Central memory CD4-positive, alpha-beta T cell (primary cell): ENCODE measurements at regions not wholly inside any gene's neighbourhood (a gene's known extent, or its start where the extent isn't known, plus 50 kb on each side); places are given as distances from the start of the nearest gene placed in this dataset.

ENCODE experiments used
- DNase-seq: peaks from one replicate; pipeline ENCODE4 v3.0.0; 2022

DNA sequence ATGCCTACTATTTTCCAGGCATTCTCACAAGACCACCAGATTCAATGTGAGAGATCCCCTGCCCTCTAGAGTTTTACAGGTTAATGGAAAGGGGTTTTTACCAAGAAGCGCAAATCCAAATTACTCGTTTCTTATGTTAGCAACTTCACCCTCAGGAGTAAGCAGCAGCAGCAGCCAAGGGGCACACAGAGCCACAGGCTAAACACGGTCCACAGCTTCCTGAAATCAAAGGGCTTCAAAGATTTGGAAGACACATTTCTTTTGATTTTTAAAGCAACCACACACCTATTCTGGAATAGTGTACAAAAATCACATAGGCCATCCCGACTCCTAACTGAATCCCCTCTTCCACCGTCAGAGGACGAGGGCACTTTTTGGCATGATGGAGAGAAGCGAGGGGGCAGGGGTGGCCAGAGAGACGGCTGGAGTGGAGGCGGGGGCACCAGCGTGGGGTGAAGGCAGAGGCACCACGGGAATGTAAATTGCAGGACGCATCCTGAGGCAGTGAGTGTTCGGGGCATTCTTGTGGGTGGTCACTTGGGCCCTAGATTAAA, 107.0 kb downstream of the ARF6 start:
- DNase-seq: no peak

DNA sequence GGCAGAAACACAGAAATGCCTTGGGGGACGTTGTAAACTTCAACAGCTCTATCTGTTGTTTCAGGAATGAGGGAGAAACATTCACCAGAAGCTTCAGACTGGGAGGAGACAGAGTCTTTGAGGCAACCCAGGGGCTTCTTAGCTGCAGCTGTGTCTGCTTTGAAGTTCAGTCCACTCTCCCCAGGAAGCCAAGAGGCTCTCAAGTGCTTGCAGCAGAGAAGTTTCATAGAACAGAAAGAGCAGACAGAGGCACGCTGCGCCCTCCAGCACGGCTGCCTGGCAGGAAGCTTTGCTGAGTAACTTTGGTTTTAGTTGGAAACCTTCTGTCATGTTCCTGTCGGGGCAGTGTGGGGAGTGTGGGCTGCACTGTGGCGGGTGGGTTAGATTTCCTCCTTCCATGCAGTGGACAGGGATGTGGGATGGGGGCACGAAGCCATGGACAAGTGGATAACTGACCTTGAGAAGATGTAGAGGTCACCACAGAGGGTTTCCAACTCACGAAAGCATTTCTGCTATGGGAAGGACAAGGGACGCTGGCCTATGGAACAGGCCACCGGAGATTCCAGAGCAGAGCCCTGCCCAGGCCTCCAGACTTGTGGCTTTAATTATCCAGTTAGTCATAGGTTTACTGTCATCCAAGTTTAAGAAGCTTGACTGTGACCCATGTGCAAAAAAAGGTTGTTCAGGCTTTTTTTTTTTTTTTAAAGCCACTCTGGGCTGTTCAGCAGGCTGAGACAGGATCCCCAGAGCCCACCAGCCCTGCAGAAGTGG, 107.7 kb downstream of the ARF6 start:
- peak; percentile 68 for DNase-seq

DNA sequence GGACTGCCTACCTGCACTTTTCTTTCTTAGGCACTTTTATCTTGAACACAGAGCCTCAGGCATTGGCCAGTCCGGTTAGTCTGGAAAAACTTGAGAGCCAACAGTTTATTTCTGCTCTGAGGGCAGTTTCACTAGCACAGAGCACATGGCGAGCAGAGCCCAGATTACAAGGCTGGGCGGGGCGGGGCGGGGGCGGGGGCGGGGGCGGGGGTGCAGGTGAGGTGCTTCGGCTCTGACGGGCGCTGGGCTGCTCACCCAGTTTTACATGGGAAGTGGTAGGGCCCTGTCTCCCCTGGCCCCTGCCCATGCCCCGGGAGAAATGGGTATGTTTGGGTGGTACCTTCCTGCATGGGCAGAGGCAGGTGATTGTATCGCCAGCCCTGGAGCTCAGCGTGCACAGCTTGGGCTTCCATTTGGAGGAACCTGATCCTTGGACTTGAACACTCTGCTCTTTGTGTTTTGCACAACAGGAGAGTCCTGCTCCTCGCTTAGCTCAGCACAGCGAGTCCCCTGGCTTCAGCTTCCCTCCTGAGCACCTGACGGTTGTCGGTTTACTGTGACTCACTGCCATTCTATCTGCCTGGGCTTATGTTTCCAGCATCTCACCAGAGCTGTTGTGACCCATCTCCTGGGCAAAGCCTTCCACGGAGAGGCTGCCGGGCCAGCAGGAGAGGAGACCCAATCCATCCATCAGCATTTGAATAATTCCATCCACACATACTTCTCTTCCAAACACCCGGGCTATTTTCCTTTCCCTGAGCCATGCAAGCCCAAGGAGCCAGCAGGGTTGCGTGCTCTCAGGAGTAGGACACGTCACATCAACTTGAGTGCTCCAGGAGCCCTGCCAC, 108.5 kb downstream of the ARF6 start:
- no peak for DNase-seq

DNA sequence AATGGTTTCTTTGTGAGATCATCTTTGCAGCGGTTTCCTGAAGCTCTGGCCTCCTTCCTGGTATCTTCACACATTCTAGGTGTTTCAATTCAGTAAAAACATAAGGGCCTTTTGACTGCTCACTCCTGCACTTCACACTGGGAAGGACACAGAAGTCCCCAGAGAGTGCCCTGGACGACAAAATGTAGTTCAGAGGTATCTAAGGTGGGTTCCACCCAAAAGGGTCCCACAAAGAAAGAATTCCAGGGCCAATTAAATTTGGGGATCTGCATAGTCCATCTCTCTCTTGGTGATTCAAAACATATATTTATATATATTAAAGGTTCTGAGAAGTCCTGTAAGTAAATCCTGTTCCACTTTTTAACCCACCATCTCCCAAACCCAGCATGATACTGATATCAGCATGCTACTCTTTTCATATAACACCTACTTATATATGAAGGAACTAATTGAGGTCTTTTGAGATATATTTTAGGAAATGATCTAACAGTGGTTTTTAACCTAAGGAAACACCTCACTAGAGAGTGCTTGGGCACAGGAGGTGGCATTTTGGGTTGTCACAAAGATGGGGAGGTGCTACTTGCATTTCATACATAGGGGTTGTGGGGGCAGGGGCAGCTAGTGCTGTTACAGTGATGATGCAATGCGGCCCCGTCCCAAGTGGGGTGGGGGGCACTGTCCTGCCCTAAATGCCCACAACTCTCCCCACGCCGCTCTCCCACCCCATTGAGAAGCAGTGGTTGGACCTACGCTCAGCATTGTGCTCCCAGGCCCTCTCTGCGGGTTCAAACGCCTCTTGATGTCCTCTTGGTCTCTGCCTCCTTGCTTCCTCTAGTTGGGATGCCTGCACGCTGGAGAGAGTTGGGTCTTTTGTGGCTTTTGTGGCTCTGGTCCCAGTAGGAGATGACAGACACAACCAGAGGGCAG, 109.4 kb downstream of the ARF6 start:
- peak; percentile 85 for DNase-seq

DNA sequence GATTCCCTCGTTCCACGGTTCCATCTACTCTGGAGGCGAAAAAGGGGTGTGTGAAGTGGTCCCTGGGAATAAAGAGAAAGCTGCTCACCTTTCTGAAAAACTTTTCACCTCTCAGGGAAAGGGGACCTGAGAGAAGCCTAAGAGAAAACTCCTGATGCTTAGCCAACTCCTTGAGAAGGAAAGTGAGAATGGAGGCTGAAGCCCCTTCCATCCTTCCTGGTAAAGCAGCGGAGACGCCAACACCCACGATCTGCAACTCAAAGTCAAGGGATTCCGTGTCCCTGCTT, 110.0 kb downstream of the ARF6 start:
- DNase-seq: no peak

DNA sequence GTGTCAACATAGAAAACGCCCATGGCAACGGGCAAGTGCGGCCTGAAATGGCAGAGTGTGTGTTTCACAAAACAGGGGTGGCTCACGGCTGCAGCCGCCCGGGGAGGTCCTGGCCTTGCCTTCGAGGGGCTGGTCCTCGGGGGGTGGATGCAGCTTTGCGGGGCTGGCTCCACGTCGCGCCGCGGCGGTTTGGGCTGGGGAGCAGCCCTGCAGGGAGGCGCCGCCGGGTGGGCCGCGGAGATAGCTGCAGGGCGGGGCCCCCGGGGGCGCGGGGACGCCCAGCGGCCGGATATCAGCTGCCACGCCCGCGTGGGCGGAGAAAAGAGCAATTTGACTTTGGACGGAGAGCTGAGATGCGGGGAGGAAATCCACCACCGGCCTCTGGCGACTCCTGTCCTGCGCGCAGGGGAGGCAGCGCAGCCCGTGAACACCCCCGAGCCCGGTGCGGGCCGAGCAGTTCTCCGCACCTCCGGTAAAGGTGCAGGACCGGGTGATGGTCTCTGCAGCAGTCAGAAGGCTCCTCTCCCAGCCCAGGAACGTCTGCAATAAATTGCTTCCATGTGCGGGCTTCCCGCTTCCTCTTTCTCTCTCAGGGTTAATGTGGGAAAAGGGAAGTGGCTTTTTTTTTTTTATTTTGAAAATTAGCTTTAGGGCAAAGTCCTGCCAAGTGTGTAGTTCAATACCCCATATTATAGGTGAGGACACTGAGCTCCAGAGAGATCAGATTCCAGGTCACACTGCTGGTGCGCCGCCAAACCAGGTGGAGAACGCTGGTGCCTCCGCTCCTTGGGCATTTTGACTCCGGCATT, 110.5 kb downstream of the ARF6 start:
- DNase-seq: peak; percentile 77

DNA sequence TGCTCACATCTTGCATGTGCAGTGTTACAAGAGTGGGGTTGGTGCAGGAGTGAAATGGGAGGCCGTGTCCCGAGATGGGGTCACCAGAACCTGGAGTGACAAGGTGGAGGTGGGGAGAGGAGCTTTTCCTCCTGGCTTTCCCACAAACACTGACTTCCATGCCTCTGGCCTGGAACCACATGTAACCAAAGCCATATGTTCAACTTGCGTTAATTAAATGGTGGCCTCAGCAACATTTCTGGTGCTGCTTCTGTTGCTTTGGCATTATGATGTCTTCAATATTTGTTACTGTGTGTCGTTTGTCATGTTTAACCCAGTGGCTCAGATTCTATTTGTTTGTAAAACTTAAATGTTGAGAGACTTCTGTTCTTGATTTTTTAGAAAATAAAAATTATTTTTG, 110.2 kb downstream of the VCPKMT start:
- DNase-seq: no peak

DNA sequence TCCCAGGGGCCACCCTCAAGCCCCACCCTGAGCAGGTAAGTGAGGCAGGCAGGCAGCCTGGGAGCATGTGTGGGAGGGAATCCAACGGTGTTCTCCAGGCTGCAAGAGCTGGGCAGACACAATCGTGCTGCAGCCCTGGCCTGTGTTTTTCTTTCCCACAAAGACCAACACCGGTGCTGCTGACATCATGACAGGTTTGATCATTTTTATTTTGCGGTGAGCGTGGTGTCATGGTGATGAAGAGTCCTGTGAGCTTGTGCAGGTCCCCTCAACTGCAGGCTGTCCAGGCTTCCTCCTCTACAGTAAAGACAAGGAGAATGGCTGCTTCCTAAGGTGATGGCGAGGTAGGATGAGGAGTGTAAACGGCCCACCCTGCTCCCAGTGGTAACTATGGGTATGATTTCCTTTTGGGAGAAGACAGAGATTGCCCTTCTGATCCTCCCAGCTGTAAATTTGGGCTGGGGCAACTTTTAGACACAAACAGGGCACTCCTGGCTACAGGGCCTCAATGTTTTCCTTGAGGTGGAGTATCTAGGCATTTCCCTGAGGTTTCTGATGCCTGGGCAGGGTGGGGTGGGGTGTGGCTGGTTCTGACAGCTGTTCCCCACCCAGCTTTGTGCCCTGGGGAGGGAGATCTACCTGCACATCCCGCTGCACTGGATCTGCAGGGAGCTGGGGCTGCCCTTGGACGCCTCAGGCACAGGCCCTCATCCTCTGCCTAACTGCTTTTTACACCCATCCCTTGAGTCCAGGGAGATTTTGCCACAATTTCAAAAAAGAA, 109.1 kb downstream of the VCPKMT start:
- no peak for DNase-seq

DNA sequence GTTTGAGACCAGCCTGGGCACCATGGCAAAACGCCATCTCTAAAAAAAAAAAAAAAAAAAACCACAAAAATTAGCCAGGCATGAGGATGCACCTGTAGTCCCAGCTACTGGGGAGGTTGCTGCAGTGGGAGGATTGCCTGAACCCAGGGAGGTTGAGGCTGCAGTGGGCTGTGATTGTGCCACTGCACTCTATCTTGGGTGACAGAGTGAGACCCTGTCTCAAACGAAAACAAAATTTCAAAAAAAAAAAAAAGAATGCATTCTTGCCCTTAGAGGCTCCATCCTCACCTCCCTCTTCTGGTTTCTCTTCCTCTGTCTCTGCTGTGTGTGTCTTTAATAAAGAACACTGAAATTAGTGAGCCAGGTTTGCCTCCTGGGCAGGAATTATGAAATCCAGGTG, 107.8 kb downstream of the VCPKMT start:
- no peak for DNase-seq

DNA sequence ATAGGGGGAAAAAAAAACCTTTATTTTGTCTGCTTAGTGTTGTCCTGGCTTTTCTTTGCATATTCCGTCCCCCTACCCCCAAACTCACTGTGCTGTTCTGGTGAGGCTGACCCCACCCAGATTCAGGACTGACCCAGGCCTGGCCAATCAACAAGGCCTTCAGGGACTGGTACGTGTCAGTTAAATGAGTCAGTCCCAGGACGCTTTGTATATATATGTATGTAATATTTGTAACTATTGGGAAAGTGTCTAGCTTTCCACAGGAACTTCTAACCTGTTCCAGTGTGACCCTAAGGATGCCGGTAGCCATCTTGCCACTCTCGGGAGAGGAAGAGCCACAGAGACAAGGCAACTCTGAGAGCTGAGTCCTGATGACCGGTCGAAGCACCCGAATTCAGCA, 107.4 kb downstream of the VCPKMT start:
- no peak for DNase-seq

DNA sequence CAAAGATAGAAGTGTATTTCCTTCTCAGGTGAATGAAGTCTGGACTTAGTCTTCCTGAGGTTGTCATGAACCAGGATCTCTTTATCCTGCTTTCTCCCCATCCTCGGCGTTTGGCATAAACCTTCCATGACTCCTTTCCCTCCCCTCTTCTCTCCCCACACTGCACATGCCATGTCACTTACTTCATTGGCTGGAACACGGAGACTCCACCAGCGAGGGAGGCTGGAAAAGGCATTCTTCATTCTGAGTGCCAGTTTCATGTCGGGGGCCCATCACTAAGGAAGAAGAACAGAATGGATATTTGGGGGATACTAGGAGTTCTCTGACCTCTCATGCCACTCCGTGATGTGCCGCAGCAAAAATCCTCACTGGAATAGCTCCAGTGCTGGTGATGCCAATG, 105.6 kb downstream of the VCPKMT start:
- DNase-seq: no peak

DNA sequence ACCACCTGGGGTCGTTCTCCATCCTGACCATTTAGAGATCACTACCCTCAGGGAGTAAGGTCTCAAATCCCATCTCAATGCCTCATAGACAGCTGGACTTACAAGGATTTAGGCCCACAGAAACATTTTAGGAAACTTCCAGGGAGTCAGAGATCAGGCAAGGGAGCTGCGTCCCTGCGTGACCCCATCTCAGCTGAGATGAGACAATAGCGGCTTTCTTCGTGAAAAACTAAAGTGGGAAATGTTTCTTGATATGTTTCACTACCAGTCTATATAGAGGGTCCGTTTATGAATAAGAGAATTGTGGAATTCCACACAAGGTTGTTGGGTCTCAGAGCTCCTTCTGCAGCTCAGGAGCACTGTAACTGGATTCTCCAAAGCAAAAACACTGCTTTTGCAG, 105.1 kb downstream of the VCPKMT start:
- no peak for DNase-seq

DNA sequence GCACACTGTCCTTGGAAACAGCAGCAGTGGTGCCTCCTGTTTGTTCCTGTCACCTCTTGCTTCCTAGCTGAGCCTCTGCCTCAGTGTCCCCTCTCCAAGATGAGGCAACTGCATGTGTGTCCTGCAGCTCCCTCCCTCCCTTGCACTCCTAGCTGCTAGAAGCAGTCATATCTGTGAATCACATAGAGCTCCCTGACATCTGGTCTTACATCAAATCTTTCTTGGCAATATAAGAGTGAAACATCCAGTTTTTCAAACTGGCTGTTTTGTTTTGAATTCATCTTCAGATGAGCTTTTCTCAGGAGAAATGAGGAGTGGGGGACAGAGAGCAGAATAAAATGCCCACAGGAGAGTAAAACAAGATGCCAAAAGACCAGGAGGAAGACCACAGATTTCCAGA, 103.7 kb downstream of the VCPKMT start:
- DNase-seq: no peak

DNA sequence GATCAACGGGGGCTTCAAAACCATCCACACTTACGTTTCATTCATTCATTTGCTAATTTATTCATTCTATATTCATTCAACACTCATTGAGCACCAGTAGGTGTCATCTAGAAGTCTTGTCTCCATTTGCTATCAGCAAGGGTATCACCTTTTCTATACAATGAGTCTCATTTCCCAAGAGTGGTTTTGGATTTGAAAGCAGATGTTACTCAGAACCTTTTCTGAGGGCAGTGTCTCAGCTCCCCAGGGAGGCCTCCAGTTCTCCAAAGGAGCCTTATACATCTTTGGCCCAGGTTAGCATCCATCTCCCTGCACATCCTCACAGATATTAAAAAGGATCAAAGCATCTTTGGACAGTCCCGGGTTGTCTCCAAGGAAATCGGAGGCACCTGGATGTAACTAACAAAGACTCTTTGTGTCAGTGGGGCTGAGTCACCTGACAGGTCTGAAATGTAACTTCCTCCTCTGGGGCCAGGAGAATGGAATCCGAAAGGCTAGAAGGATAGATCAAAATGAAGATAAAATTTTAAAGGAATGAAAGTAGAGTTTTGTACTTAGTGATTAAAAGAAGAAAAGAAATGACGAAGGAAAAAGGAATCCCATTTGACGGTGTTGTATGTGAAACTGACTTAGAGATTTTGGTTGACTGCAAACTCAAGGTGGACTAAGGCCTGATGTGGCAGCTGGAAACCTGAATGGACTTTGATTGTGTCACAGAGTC, 103.0 kb downstream of the VCPKMT start:
- DNase-seq: no peak

DNA sequence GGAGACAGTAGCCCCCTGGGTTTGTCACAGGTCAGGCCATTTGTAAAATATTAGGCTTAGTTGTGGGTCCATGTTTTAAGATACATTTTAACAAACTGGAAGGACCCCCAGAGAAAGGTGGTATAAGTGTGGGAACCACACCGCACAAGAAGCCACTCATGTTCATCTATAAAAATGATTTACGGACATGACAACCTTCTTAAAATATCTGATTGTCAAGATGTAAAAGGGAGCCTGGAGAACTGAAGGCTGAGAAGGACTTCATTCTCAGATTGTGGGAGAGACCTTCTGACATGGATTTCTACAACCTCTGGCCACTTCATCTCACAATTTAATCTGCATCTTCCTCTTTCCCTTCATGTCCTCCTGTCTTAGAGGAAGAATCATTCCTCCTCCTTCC, 102.4 kb downstream of the VCPKMT start:
- DNase-seq: no peak

DNA sequence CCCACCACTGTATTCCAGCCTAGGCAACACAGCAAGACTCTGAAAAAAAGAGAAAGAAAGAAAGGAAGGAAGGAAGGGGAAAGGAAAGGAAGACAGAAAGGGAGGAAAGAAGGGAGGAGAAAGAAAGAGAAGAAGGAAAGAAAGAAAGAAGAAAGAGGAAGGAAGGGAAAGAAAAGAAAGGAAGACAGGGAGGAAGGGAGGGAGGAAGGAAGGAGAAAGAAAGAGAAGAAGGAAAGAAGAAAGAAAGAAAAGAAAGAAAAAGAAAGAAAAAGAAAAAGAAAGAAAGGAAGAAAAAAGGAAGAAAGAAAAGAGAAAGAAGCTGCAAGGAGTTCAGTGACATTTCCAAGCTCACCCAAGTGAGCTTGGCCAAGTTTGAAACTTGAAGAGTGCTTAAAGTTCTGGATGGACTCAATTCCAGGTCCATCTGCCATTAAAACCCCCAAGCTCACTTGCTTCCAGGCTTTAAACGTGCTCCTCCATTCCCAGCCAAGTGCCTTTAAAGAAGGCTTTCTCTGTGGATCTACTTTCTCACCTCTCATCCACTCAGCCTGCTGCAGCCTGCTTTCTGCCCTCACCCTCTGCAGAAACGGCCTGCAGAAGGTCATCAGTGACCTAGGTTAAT, 101.5 kb downstream of the VCPKMT start:
- DNase-seq: no peak

DNA sequence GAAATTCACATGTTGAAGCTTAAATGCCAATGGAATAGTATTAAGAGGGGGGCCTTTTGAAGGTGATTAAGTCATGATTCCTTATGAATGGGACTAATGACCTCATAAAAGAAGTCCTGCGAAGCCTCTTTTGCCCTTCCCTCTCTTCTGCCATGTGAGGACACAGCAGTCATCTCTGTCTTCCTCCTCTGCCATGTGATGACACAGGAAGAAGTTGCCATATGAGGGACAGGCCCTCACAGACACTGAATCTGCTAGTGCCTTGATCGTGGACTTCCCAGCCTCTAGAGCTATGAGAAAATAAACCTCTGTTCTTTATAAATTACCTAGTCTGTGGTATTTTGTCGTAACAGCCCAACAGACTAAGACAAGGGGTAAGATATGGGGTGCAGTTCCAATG, 100.7 kb downstream of the VCPKMT start:
- no peak for DNase-seq

DNA sequence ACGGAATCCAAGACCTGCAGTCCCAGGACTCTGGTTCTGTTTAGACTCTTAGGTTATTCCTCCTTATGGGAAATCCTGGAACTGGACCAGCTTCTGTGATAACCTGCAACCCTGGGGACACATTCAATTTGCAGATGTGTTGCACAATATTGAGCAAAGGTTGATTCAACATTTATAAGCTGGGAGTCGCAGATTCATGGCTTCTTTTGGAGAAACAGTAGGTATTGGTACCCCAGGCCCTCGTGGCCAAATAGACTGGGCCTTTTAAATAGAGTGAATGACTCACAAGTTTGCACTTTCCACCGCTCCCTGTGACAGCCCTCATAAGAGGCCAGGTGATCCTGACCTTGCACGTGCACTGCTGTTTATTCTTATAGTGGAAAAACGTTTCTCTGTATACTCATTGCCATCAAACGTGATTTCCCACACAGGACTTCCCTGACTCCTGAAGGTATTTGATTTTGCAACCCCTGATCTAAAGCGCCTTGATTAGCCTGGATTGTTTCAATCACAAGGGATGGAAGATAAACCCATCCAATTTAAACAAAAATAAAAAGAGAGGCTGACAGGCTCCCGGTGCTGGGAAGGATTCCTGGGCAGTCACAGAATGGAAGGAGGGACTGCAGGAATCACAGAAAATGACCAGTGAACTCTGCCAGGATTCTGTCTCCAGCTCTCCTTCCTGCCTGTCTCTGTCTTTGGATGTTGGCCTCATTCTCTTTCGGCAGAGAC, 98.0 kb downstream of the VCPKMT start:
- DNase-seq: no peak

DNA sequence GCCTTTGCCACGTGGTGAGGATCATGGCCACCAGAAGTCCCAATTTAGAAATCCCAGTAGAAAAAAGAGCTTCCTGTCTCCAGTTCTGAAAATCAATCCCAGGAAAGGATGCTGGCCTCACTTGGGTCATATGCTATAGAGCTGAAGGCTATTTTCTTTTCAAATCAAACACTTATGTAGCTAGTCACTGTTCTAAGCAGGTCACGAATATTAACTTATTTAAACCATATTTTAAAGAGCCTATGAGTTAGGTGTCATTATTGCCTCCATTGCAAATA, 97.5 kb downstream of the VCPKMT start:
- DNase-seq: no peak

DNA sequence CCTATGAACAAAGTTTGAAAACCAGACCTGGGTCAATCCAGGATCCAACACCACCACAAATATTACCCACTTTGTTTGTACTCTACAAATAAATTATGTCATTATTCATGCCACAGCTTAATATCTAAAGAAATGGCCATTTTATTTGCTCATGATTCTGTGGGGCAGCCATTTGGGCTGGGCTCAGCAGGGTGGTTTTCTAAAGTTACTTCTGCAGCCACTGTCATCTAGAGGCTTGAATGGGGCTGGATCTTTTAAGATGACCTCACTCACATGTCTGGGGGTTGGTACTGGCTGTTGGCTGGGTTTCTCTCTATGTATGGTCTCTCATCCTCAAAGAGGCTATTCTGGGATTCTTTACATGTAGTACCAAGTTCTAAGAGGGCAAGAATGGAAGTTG, 96.2 kb downstream of the VCPKMT start:
- no peak for DNase-seq
